Parathyroid adenoma (tissue), 2 donors: ENCODE measurements at regions not wholly inside any gene's neighbourhood (a gene's known extent, or its start where the extent isn't known, plus 50 kb on each side); places are given as distances from the start of the nearest gene placed in this dataset.

Source experiments
- H2AFZ ChIP-seq: fragments of 300-600 bp; sonication (generic); one replicate; pipeline ENCODE4 v1.7.0; 2017; ENCODE audit warnings: antibody characterized with exemption, mild to moderate bottlenecking
- H3K27ac ChIP-seq: fragments of 300-600 bp; sonication (generic); one replicate; pipeline ENCODE4 v1.7.0; 2017
- H3K27me3 ChIP-seq: fragments of 300-600 bp; sonication (generic); one replicate; pipeline ENCODE4 v1.7.0; 2017; ENCODE audit warnings: low read length; ENCODE audit not compliant: control insufficient read depth, insufficient read depth
- H3K36me3 ChIP-seq: fragments of 300-600 bp; sonication (generic); one replicate; pipeline ENCODE4 v1.7.0; 2017; ENCODE audit warnings: low read length; ENCODE audit not compliant: control insufficient read depth, insufficient read depth
- H3K4me1 ChIP-seq: fragments of 300-600 bp; sonication (generic); one replicate; pipeline ENCODE4 v1.7.0; 2017; ENCODE audit warnings: control low read depth
- H3K4me2 ChIP-seq: fragments of 300-600 bp; sonication (generic); one replicate; pipeline ENCODE4 v1.7.0; 2017; ENCODE audit warnings: low read length
- H3K4me3 ChIP-seq: fragments of 300-600 bp; sonication (generic); one replicate; pipeline ENCODE4 v1.7.0; 2017; ENCODE audit warnings: low read depth, low read length
- H3K79me2 ChIP-seq: fragments of 300-600 bp; sonication (generic); one replicate; pipeline ENCODE4 v1.7.0; 2017; ENCODE audit warnings: control low read depth
- H3K9ac ChIP-seq: fragments of 300-600 bp; sonication (generic); one replicate; pipeline ENCODE4 v1.7.0; 2017; ENCODE audit warnings: mild to moderate bottlenecking
- H3K9me3 ChIP-seq: fragments of 300-600 bp; sonication (generic); one replicate; pipeline ENCODE4 v1.7.0; 2017; ENCODE audit warnings: low read length; ENCODE audit not compliant: control insufficient read depth
- TF ChIP-seq, protein P1 (sequence below): fragments of 300-600 bp; sonication (generic); IDR thresholded peaks from one replicate; pipeline ENCODE4 v1.7.0; 2017; ENCODE audit warnings: antibody characterized with exemption, mild to moderate bottlenecking
- donor health status: primary hyperparathyroidism.

DNA sequence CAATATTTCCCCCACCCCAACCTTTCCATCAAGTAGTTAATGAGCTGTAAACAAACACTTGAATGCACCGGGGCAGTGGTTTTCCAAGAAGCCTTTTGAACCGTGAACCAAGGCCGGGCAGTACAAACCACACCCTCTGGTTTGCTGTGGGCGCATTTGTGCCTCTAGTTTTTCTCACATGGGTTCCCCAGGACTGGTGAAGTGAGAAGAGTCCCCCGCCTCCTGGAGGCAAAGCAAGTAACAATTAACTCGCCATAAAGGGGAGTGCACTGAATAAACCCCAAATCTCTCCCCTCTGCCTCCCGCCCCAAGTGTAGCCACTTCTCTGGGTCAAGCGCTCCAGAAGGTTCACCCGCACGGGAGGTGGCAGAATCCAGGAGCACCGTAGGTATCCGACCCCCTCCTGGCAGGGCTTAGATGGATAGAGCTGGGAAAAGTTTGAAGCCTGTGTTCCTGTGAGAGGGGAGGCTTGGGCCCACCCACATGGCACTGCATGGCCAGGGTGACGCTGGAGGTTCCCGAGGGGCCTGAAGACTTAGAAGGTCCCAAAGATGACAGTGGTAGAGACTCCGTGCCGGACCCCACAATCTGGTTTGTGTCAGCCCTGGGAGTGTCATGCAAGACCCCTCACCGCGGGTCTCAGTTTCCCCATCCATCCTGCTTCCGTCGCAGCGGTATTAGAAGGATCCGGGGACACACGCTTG lies 182.2 kb downstream of the SMAD2 start:
- H2AFZ ChIP-seq: no peak overlapping the region
- H3K27me3 ChIP-seq: no peaks in the 10 kb centered on the region
- H3K27ac ChIP-seq: no peak overlapping the region
- no peaks in the 10 kb centered on the region for H3K79me2 ChIP-seq
- H3K4me3 ChIP-seq: no peak overlapping the region
- no peaks in the 10 kb centered on the region for H3K4me1 ChIP-seq
- H3K9ac ChIP-seq: no peak overlapping the region
- no peaks in the 10 kb centered on the region for H3K36me3 ChIP-seq
- TF ChIP-seq, protein P1, sequence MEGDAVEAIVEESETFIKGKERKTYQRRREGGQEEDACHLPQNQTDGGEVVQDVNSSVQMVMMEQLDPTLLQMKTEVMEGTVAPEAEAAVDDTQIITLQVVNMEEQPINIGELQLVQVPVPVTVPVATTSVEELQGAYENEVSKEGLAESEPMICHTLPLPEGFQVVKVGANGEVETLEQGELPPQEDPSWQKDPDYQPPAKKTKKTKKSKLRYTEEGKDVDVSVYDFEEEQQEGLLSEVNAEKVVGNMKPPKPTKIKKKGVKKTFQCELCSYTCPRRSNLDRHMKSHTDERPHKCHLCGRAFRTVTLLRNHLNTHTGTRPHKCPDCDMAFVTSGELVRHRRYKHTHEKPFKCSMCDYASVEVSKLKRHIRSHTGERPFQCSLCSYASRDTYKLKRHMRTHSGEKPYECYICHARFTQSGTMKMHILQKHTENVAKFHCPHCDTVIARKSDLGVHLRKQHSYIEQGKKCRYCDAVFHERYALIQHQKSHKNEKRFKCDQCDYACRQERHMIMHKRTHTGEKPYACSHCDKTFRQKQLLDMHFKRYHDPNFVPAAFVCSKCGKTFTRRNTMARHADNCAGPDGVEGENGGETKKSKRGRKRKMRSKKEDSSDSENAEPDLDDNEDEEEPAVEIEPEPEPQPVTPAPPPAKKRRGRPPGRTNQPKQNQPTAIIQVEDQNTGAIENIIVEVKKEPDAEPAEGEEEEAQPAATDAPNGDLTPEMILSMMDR: no peak
- no peaks in the 10 kb centered on the region for H3K9me3 ChIP-seq
- H3K4me2 ChIP-seq: no peak overlapping the region

DNA sequence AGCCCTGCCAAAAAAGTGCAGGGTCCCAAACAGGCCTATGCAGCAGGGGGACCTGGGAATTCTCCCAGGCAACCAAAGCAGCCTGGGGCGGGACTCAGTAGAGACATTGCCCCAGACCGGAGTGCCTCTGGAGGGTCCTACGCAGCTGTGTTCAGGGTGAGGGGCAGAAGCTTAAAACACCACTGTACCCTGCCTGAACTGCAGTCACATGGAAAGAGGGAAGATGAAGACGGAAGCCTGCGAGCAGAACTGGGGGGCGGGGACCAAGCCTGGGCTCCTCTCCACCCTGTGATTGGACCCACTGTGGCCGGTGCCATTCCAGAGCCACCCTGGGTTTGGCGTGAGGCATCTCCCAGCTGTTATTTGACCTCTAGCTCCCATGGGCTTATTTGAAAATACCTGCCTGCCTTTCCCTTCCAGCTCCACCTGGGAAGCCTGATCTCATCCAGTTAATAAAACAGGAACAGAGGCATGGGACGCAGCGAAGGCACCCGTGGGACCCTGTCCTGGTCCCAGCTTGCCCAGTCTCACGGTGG lies 183.1 kb downstream of the SMAD2 start:
- Histone ChIP-seq H3K4me2 (no peak overlapping the region), H3K9me3 (no peaks in the 10 kb centered on the region), H3K27ac (no peak overlapping the region), H3K9ac (no peak overlapping the region), H3K36me3 (no peaks in the 10 kb centered on the region), H2AFZ (no peak overlapping the region), H3K4me3 (no peak overlapping the region), H3K79me2 (no peaks in the 10 kb centered on the region), H3K27me3 (no peaks in the 10 kb centered on the region), H3K4me1 (no peaks in the 10 kb centered on the region)
- TF ChIP-seq, protein P1: no peak

DNA sequence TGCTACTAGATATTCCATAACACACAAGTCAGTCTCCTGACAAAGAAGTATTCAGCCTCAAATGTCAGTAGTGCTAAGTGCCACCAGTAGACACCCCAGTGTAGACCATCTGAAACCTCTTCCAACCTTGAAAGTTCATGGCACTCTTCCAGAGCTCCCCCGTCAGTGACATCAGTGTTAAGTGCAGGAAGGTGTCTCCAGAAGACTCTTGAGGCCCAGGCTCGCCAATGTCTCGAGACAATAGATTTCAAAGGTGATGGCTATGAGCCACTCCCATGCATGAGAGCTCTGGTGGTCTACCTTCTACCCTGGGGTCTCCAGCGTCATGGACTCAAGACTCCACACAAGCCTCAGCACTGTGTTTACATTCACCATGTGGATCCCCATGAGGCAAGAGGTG lies 183.8 kb downstream of the SMAD2 start:
- no peak overlapping the region for H3K4me2 ChIP-seq
- H3K4me1 ChIP-seq: no peaks in the 10 kb centered on the region
- no peak overlapping the region for H2AFZ ChIP-seq
- no peaks in the 10 kb centered on the region for H3K9me3 ChIP-seq
- TF ChIP-seq, protein P1: no peak
- H3K9ac ChIP-seq: no peak overlapping the region
- H3K36me3 ChIP-seq: no peaks in the 10 kb centered on the region
- H3K27ac ChIP-seq: no peak overlapping the region
- H3K79me2 ChIP-seq: no peaks in the 10 kb centered on the region
- H3K4me3 ChIP-seq: no peak overlapping the region
- H3K27me3 ChIP-seq: no peaks in the 10 kb centered on the region

DNA sequence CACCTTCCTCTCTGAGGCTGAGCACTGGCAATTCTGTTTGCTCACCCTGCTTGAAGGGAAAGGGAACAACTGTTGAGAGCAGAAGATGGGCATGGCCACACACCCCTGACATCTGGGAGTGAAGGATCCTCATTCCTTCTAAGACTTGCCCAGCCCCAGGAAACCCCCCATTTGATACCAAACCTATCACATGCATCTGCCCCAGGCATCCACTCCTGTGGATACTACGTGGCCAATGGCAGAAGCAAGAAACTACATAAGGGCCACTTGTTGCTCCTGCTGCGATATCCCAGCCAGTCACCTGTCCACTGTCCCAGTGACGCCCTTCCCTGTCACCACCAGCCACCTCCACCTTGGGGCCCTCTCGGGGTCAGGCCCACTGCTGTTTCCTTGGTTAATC lies 185.2 kb downstream of the SMAD2 start:
- Histone ChIP-seq H3K9ac (no peak overlapping the region), H3K9me3 (no peaks in the 10 kb centered on the region), H3K79me2 (no peaks in the 10 kb centered on the region), H3K4me1 (no peaks in the 10 kb centered on the region), H3K27ac (no peak overlapping the region), H3K4me2 (no peak overlapping the region), H3K36me3 (no peaks in the 10 kb centered on the region), H3K27me3 (no peaks in the 10 kb centered on the region), H3K4me3 (no peak overlapping the region), H2AFZ (no peak overlapping the region)
- TF ChIP-seq, protein P1: no peak

DNA sequence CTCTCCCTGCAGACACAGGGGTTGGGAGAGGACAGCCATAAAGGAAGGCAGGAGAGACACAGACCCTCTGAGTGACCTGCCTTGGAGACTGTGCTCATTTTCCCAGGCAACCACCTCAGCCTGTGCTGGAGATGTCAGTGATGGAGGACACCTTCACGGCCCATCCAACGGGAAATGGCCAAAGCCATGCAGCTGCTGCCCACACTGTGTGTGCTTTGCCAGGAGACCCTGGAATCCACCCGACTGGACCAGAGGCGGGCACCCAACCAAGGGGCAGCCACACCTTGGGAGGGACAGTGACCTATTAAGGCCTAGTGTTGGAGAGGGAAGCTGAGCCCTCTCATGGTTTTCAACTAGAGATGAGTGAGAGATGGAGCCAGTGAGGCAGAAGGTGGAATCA lies 192.5 kb downstream of the SMAD2 start:
- Histone ChIP-seq H3K27ac (no peak overlapping the region), H2AFZ (no peak overlapping the region), H3K36me3 (no peaks in the 10 kb centered on the region), H3K79me2 (no peaks in the 10 kb centered on the region), H3K9me3 (no peaks in the 10 kb centered on the region), H3K4me2 (no peak overlapping the region), H3K4me3 (no peak overlapping the region), H3K4me1 (no peaks in the 10 kb centered on the region), H3K9ac (no peak overlapping the region), H3K27me3 (no peaks in the 10 kb centered on the region)
- TF ChIP-seq, protein P1: no peak
